Aorta (tissue), 5 donors: ENCODE measurements at regions not wholly inside any gene's neighbourhood (a gene's known extent, or its start where the extent isn't known, plus 50 kb on each side); places are given as distances from the start of the nearest gene placed in this dataset.
A peak's percentile ranks its signal among the peaks of the same experiment; 100 is the strongest.

Experiments
- ATAC-seq: fragments of 200-7000 bp; cut with Tn5 transposase; one replicate; pipeline ENCODE4 v1.9.1; 2022; ENCODE audit warnings: moderate library complexity; ENCODE audit not compliant: low FRiP score
- DNase-seq, 2 donors: peaks; one replicate each; pipeline ENCODE4 v3.0.0-alpha.2; 2020
- H3K27ac ChIP-seq, 2 donors: one replicate each; pipeline ENCODE4 v1.5.1; 2013; ENCODE audit warnings: low read length in 2 of 2, mild to moderate bottlenecking in 2 of 2, moderate library complexity in 2 of 2, control low read depth in 1 of 2, inconsistent platforms in 1 of 2, low read depth in 1 of 2
- H3K27me3 ChIP-seq, 2 donors: one replicate each; pipeline ENCODE4 v1.6.1; 2013; ENCODE audit warnings: control low read depth in 1 of 2, low read length in 1 of 2, mild to moderate bottlenecking in 1 of 2, moderate library complexity in 1 of 2; ENCODE audit not compliant: insufficient read depth in 2 of 2, control insufficient read depth in 1 of 2
- H3K36me3 ChIP-seq, 2 donors: one replicate each; pipeline ENCODE4 v1.6.1; 2013; ENCODE audit warnings: control low read depth in 1 of 2, low read length in 1 of 2, mild to moderate bottlenecking in 1 of 2; ENCODE audit not compliant: insufficient read depth in 2 of 2, control insufficient read depth in 1 of 2
- H3K4me1 ChIP-seq, 2 donors: one replicate each; pipeline ENCODE4 v1.6.1; 2013; ENCODE audit warnings: low read length in 2 of 2, control low read depth in 1 of 2, mild to moderate bottlenecking in 1 of 2, moderate library complexity in 1 of 2; ENCODE audit not compliant: insufficient read depth in 2 of 2, control insufficient read depth in 1 of 2
- H3K4me3 ChIP-seq, 2 donors: one replicate each; pipeline ENCODE4 v1.5.1; 2013; ENCODE audit warnings: low read length in 2 of 2, control low read depth in 1 of 2, mild to moderate bottlenecking in 1 of 2
- H3K9me3 ChIP-seq: one replicate; pipeline ENCODE4 v1.6.1; 2013; ENCODE audit warnings: mild to moderate bottlenecking, low read length; ENCODE audit not compliant: control insufficient read depth
- WGBS, 2 donors: extraction: QIAGEN DNeasy Blood & Tissue Kit; methylation state at CpG; one replicate each; pipeline ENCODE4 v1.1.7; 2013; 5-methylcytosine and 5-hydroxymethylcytosine counted together
- intact Hi-C, 2 donors: fragments of 100-400 bp; cut with DNase I; formaldehyde crosslinking; loops; one replicate each; pipeline versions ENCODE4 v1.14.2 to v1.15.0; 2022
- donor health status: healthy with polysubstance abuse.
- donor health status: Bipolar disorder and iron deficiency.
- donor health status: DM: no; HTN: no; CAD: no.
- donor health status: DM: no; HTN: no; CAD: no.
- donor health status: DM: yes; HTN: yes; CAD: no.

- intact Hi-C loops, result no loop called here
- DNase-seq (no peak), ATAC-seq (no peak)
- Histone ChIP-seq H3K27me3 (no peaks in the 10 kb centered on the region), H3K36me3 (no peaks in the 10 kb centered on the region), H3K4me1 (peaks cover 3 to 9% of the 10 kb centered on the region in 2 donors), H3K9me3 (no peaks in the 10 kb centered on the region), H3K27ac (no peak overlapping the region), H3K4me3 (no peak overlapping the region)
Measured at GRCh38 chr14:54102530-54102929, 145.9 kb upstream of the BMP4 start.

DNA sequence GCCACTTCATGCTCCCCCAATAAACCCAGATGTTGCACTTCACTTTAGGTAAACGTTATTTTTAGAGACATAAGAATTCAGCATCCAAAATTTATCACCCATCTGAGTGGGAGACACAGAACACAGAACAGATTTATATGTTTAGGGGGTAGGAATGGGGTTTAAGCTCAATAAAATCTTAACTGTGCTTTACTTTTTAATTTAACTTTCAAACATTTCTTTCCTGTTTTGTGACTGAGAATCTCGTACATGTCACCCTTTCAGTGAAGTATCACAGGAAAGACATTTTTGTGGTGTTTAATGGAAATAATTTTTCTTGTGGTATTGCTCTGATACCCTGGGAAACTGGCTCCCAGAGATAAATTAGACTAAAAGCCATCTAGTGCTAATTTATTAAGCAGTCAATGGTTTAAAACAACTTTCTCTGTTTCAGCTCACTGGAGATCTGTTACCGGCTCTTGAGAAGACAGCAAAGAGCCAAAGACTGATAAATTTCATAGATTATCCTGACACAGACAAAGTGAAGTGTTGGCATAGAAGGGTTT lies 148.0 kb upstream of the BMP4 start:
- WGBS, 2 donors, result 61 to 67% methylated on average over 3 of the region's 3 CpGs

DNA sequence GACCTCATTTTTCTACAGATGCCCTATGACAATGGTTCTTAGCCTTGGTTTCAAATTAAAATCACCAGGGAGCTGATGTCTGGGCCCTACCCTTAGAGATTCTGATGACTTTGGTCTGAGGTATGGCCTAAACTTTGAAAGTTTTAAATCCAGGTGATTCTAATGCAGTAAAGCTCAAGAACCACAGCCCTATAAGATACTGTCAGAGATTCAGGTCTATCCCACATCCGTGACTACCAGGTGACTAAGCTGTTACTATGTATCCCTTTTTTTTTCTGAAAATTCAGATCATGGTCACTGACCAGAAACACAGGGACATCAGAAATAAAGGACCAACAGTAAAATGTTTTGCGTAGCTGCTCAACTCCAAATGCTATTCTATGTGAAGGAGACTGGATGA lies 148.8 kb upstream of the BMP4 start:
- no peak for ATAC-seq
- no peak overlapping the region for H3K27ac ChIP-seq
- H3K4me1 ChIP-seq, result peaks cover 3 to 14% of the 10 kb centered on the region in 2 donors
- no peaks in the 10 kb centered on the region for H3K27me3 ChIP-seq
- 96 to 98% methylated on average over 2 of the region's 2 CpGs for WGBS, 2 donors
- intact Hi-C loops, result loop anchor here in 1 of 2 donors (5.0 kb wide), 2 partner anchors 67 to 153 kb away; no protein-coding TSS in a partner anchor
- no peaks in the 10 kb centered on the region for H3K9me3 ChIP-seq
- no peak for DNase-seq
- no peak overlapping the region for H3K4me3 ChIP-seq
- H3K36me3 ChIP-seq, result no peaks in the 10 kb centered on the region

More for the DNA sequence above, 148.0 kb upstream of the BMP4 start:
- ATAC-seq (no peak), DNase-seq (no peak)
- peaks cover 3 to 14% of the 10 kb centered on the region in 2 donors for H3K4me1 ChIP-seq
- H3K4me3 ChIP-seq, result no peak overlapping the region
- no peaks in the 10 kb centered on the region for H3K36me3 ChIP-seq
- H3K27ac ChIP-seq, result no peak overlapping the region
- intact Hi-C loops, result loop anchor here in 1 of 2 donors (5.0 kb wide), 2 partner anchors 68 to 152 kb away; no protein-coding TSS in a partner anchor
- no peaks in the 10 kb centered on the region for H3K9me3 ChIP-seq
- no peaks in the 10 kb centered on the region for H3K27me3 ChIP-seq

DNA sequence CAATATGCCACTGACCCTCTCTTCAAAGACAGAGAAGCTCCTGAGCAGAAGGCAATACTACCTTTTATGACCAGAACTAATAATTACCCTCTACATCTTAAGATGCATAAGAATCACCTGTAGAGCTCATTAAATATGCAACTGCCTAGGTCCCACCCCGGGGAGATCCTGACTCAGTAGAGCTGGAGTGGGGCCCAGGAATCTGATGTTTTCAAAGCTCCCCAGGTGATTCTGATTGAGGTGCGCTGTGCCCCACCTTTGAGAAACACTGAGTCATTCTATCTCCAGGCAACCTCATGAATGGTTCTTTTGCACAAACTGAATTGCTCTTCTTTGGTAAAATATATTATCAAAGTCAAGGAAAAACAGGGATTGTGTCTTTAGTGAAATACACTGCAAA lies 149.3 kb upstream of the BMP4 start:
- Histone ChIP-seq H3K4me1 (peaks cover 3 to 14% of the 10 kb centered on the region in 2 donors), H3K4me3 (no peak overlapping the region), H3K27me3 (no peaks in the 10 kb centered on the region), H3K36me3 (no peaks in the 10 kb centered on the region), H3K27ac (no peak overlapping the region), H3K9me3 (no peaks in the 10 kb centered on the region)
- 89% methylated on average over 2 of the region's 2 CpGs for WGBS, 2 donors
- intact Hi-C loops, result loop anchor here in 1 of 2 donors (5.0 kb wide), 2 partner anchors 66 to 154 kb away; no protein-coding TSS in a partner anchor
- ATAC-seq, result no peak
- DNase-seq, result no peak

DNA sequence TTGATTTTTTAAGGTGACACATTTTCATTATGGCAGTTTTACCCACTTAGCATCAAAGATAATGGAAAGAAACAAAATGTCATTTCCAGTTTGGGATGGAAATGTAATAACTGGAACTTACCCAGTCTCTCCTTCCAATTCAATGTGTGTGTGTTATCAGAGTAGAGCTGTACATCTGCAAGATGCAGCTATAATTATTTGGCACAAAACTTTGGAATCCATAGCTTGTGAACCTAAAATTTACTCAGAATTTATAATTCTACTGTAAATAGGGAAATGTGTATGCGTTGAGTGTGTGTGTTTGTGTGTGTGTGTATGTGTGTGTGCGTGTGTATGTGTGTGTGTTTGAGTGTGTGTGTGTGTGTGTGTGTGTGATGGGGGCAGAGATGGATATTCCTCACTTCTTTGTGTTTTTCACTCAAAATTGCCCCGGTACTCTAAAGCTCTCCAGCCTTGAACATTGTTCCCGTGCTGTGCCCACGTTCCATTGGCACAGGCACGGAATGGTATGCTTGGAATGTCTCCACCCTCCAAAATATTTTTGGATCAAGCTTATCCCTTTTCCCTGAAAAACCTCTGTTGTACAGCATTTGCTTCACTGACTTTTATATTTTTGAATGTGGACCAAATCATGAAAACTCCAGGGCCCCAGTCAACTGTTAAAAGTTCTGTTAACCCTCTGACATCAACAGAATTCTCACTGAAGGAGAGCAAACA lies 150.2 kb upstream of the BMP4 start:
- H3K9me3 ChIP-seq, result no peaks in the 10 kb centered on the region
- H3K36me3 ChIP-seq, result no peaks in the 10 kb centered on the region
- intact Hi-C loops, result loop anchor here in 1 of 2 donors (5.0 kb wide), 2 partner anchors 65 to 155 kb away; no protein-coding TSS in a partner anchor
- ATAC-seq, result peak; percentile 38
- H3K4me1 ChIP-seq, result peaks cover 3 to 14% of the 10 kb centered on the region in 2 donors
- no peaks in the 10 kb centered on the region for H3K27me3 ChIP-seq
- DNase-seq, result peak in 1 of 2 donors; percentile 41
- 7 to 11% methylated on average over 6 of the region's 6 CpGs for WGBS, 2 donors
- H3K4me3 ChIP-seq, result no peak overlapping the region
- H3K27ac ChIP-seq, result peak overlapping the region in 1 of 2 donors; percentile 80

- ATAC-seq, result no peak
- H3K27ac ChIP-seq, result no peak overlapping the region
- intact Hi-C loops, result loop anchor here in 1 of 2 donors (5.0 kb wide), 2 partner anchors 64 to 156 kb away; no protein-coding TSS in a partner anchor
Measured at GRCh38 chr14:54108481-54109471, 152.2 kb upstream of the BMP4 start.

DNA sequence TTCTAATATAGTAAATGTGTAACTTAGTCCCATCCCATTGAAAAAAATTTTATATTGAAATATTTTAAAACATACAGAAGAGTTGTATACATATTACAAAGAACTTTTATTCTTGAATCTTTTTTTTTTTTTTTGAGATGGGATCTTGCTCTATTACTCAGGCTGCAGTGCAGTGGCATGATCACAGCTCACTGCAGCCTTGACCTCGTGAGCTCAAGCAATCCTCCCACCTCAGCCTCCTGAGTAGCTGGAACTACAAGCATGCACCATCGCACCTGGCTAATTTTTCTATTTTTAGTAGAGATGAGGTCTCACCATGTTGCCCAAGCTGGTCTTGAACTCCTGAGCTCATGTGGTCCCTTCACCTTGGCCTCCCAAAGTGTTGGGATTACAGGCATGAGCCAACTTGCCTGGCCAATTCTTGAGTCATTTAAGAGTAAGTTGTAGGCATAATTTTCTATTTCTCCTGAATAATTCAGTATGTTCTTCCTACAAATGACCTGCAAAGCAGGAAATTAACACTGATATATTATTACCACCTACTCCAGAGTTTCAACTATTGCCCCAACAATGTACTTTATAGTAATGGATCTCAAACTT lies 153.0 kb upstream of the BMP4 start:
- no peak for DNase-seq
- Histone ChIP-seq H3K27ac (no peak overlapping the region), H3K9me3 (no peaks in the 10 kb centered on the region), H3K36me3 (no peaks in the 10 kb centered on the region), H3K4me3 (no peak overlapping the region), H3K27me3 (no peaks in the 10 kb centered on the region), H3K4me1 (peaks cover 3 to 7% of the 10 kb centered on the region in 2 donors)
- intact Hi-C loops, result loop anchor here in 1 of 2 donors (5.0 kb wide), 2 partner anchors 63 to 157 kb away; no protein-coding TSS in a partner anchor
- WGBS, 2 donors, result 88 to 91% methylated on average over 2 of the region's 2 CpGs
- ATAC-seq, result no peak

More at GRCh38 chr14:54108481-54109471, 152.2 kb upstream of the BMP4 start:
- DNase-seq, result no peak
- H3K36me3 ChIP-seq, result no peaks in the 10 kb centered on the region
- H3K4me3 ChIP-seq, result peak overlapping the region in 1 of 2 donors; percentile 10
- peaks cover 3 to 14% of the 10 kb centered on the region in 2 donors for H3K4me1 ChIP-seq
- WGBS, 2 donors, result 3 to 7% methylated on average over 3 of the region's 3 CpGs
- H3K27me3 ChIP-seq, result no peaks in the 10 kb centered on the region
- no peaks in the 10 kb centered on the region for H3K9me3 ChIP-seq

DNA sequence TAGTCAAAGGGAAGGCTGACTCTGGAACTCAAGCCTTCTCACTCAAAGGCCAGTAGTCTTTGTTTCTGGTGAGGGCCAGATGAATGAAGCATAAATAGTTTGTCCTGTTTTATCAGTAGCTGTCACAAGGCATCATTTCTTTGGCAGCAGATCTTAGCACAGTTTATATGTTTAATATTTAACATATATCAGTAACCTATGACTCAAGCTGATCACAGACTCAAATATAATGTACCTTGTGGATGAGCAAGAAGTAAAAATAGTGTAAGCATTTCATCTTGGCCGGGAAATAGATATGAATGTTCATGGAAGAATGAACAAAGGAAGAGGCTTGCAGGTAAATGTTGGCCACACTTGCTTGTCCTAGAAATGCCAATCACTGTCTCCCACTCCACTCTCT lies 158.3 kb upstream of the BMP4 start:
- H3K4me3 ChIP-seq, result no peak overlapping the region
- no peaks in the 10 kb centered on the region for H3K9me3 ChIP-seq
- ATAC-seq, result no peak
- DNase-seq, result no peak
- no peaks in the 10 kb centered on the region for H3K27me3 ChIP-seq
- H3K27ac ChIP-seq, result no peak overlapping the region
- 92 to 97% methylated on average over 1 of the region's 1 CpG for WGBS, 2 donors
- intact Hi-C loops, result no loop called here
- peaks cover 0 to 2% of the 10 kb centered on the region in 2 donors for H3K4me1 ChIP-seq
- no peaks in the 10 kb centered on the region for H3K36me3 ChIP-seq
